HCT116 (cell line): ENCODE measurements at regions not wholly inside any gene's neighbourhood (a gene's known extent, or its start where the extent isn't known, plus 50 kb on each side); places are given as distances from the start of the nearest gene placed in this dataset.

Source experiments
- EGR1 ChIP-seq: IDR thresholded peaks from 2 replicates; pipeline ENCODE4 v1.6.1; 2012; ENCODE audit warnings: low read depth
- EZH2 ChIP-seq: fragments of 200-600 bp; sonication (generic); IDR thresholded peaks from 2 replicates; pipeline ENCODE4 v1.6.1; 2017; ENCODE audit warnings: antibody characterized with exemption, mixed run types

- no peak for TF ChIP-seq EGR1
- TF ChIP-seq EZH2, result no peak
Measured at GRCh38 chr15:69887553-69887952, 210.2 kb downstream of the TLE3 start.
